Spleen (tissue), 11 donors: ENCODE measurements at regions not wholly inside any gene's neighbourhood (a gene's known extent, or its start where the extent isn't known, plus 50 kb on each side); places are given as distances from the start of the nearest gene placed in this dataset.

Source experiments
- DNase-seq: peaks from one replicate; pipeline ENCODE4 v3.0.0-alpha.2; 2020
- H3K27ac ChIP-seq, 8 donors: fragments of 200-600 bp; sonication (generic) in 7 of 8; 1 replicate in 4 of 8; 2 replicates in 4 of 8; pipeline versions ENCODE4 v1.5.0 to v1.8.0; 2016 to 2021; ENCODE audit warnings: inconsistent platforms in 4 of 8, mild to moderate bottlenecking in 4 of 8, moderate library complexity in 1 of 8
- H3K27me3 ChIP-seq, 7 donors: fragments of 200-600 bp; sonication (generic) in 6 of 7; replicated peaks in 1 of 7; 1 replicate in 4 of 7; 2 replicates in 3 of 7; pipeline versions ENCODE4 v1.5.0 to v1.8.0; 2016 to 2021; ENCODE audit warnings: inconsistent platforms in 3 of 7, mild to moderate bottlenecking in 1 of 7
- H3K36me3 ChIP-seq, 6 donors: fragments of 200-600 bp; sonication (generic) in 5 of 6; 1 replicate in 4 of 6; 2 replicates in 2 of 6; pipeline versions ENCODE4 v1.5.0 to v1.8.0; 2016 to 2021; ENCODE audit warnings: inconsistent platforms in 2 of 6
- H3K4me1 ChIP-seq, 6 donors: fragments of 200-600 bp; sonication (generic) in 5 of 6; 1 replicate in 3 of 6; 2 replicates in 3 of 6; pipeline versions ENCODE4 v1.5.0 to v1.8.0; 2016 to 2021; ENCODE audit warnings: inconsistent platforms in 3 of 6
- H3K4me3 ChIP-seq, 8 donors: fragments of 200-600 bp; sonication (generic) in 7 of 8; 1 replicate in 4 of 8; 2 replicates in 4 of 8; pipeline versions ENCODE4 v1.5.0 to v1.8.0; 2016 to 2021; ENCODE audit warnings: inconsistent platforms in 4 of 8, mild to moderate bottlenecking in 4 of 8, moderate library complexity in 2 of 8
- H3K9me3 ChIP-seq, 8 donors: fragments of 200-600 bp; sonication (generic) in 7 of 8; 1 replicate in 4 of 8; 2 replicates in 4 of 8; pipeline versions ENCODE4 v1.5.0 to v1.8.0; 2016 to 2021; ENCODE audit warnings: inconsistent platforms in 4 of 8
- CTCF ChIP-seq, 11 experiments: fragments of 200-600 bp in 7 of 11; fragments of 450-650 bp in 4 of 11; sonication (generic) in 4 of 11; IDR thresholded peaks in 8 of 11; conservative IDR thresholded peaks in 3 of 11; 1 replicate in 7 of 11; 2 replicates in 4 of 11; pipeline versions ENCODE4 v1.4.0 to v1.8.0; 2016 to 2021; ENCODE audit warnings: antibody characterized with exemption in 11 of 11, inconsistent platforms in 4 of 11, mild to moderate bottlenecking in 1 of 11
- POLR2A ChIP-seq, 3 donors: fragments of 450-650 bp; IDR thresholded peaks; one replicate each; pipeline ENCODE4 v1.5.1; 2017; ENCODE audit warnings: antibody characterized with exemption in 3 of 3, mild to moderate bottlenecking in 1 of 3
- POLR2AphosphoS5 ChIP-seq, 3 donors: sonication (generic); formaldehyde crosslinking; IDR thresholded peaks; one replicate each; pipeline ENCODE4 v1.5.1; 2017; ENCODE audit warnings: antibody characterized with exemption in 3 of 3
- WGBS, 5 donors: extraction: QIAGEN DNeasy Blood & Tissue Kit in 3 of 5; methylation state at CpG; one replicate each; pipeline versions ENCODE4 v1.1.5 to v1.1.7; 2013 to 2018; 5-methylcytosine and 5-hydroxymethylcytosine counted together
- intact Hi-C: fragments of 100-400 bp; cut with DNase I; formaldehyde crosslinking; loops from one replicate; pipeline ENCODE4 v1.15.0; 2023; ENCODE audit warnings: low total_unique reads
- donor health status: healthy with polysubstance abuse.
- donor health status: DM: no; HTN: no; CAD: no; lungs with moderate emphysema.
- donor health status: DM: no; HTN: no; CAD: no.
- donor health status: Bipolar disorder and iron deficiency.
- donor health status: healthy.
- donor health status: DM: no; HTN: no; CAD: no.
- donor health status: DM: yes; HTN: yes; CAD: no.

GRCh38 chr16:14360326-14361037, 269.6 kb downstream of the PARN start:
- intact Hi-C loops = no loop called here
- TF ChIP-seq CTCF (IDR thresholded peaks at IDR 0.05 in 8 of 11, conservative IDR thresholded peaks at IDR 0.05 in 3 of 11) (no peak), POLR2A (IDR thresholded peaks at IDR 0.05) (no peak), POLR2AphosphoS5 (IDR thresholded peaks at IDR 0.05) (no peak)
- no peaks in the 10 kb centered on the region for H3K9me3 ChIP-seq
- no peaks in the 10 kb centered on the region for H3K36me3 ChIP-seq
- H3K27me3 ChIP-seq = peaks cover 0 to 12% (median 0%) of the 10 kb centered on the region in 7 donors
- no peak overlapping the region for H3K27ac ChIP-seq
- no peak overlapping the region for H3K4me3 ChIP-seq
- peaks cover 0 to 7% (median 3%) of the 10 kb centered on the region in 6 donors for H3K4me1 ChIP-seq
- DNase-seq = no peak
- whole genome bisulfite sequencing, 5 donors = 83 to 91% (median 88%) methylated on average over 6 to 8 of the region's 8 CpGs

- TF ChIP-seq POLR2A (IDR thresholded peaks at IDR 0.05) = no peak
- no peak for TF ChIP-seq POLR2AphosphoS5 (IDR thresholded peaks at IDR 0.05)
- TF ChIP-seq CTCF (IDR thresholded peaks at IDR 0.05 in 8 of 11, conservative IDR thresholded peaks at IDR 0.05 in 3 of 11) = no peak
- intact Hi-C loops = no loop called here
- H3K4me1 ChIP-seq = peaks cover 0 to 17% (median 11%) of the 10 kb centered on the region in 6 donors
- no peaks in the 10 kb centered on the region for H3K36me3 ChIP-seq
- H3K9me3 ChIP-seq = no peaks in the 10 kb centered on the region
- no peak overlapping the region for H3K27ac ChIP-seq
- H3K27me3 ChIP-seq = peaks cover 0 to 5% (median 0%) of the 10 kb centered on the region in 7 donors
- H3K4me3 ChIP-seq = no peak overlapping the region
- no peak for DNase-seq
- WGBS, 5 donors = 61 to 85% (median 66%) methylated on average over 4 of the region's 4 CpGs
Measured at GRCh38 chr16:14358697-14359305, 271.3 kb downstream of the PARN start.

GRCh38 chr16:14357328-14357727, 272.7 kb downstream of the PARN start:
- H3K4me1 ChIP-seq = peaks cover 0 to 17% (median 11%) of the 10 kb centered on the region in 6 donors
- intact Hi-C loops = no loop called here
- no peak for DNase-seq
- WGBS, 5 donors = 80 to 90% (median 85%) methylated on average over 6 of the region's 6 CpGs
- no peaks in the 10 kb centered on the region for H3K9me3 ChIP-seq
- peaks cover 0 to 5% (median 0%) of the 10 kb centered on the region in 7 donors for H3K27me3 ChIP-seq
- peak overlapping the region in 1 of 8 donors; percentile 22 for H3K27ac ChIP-seq
- TF ChIP-seq CTCF (IDR thresholded peaks at IDR 0.05 in 8 of 11, conservative IDR thresholded peaks at IDR 0.05 in 3 of 11) = no peak
- no peak for TF ChIP-seq POLR2A (IDR thresholded peaks at IDR 0.05)
- no peak for TF ChIP-seq POLR2AphosphoS5 (IDR thresholded peaks at IDR 0.05)
- no peaks in the 10 kb centered on the region for H3K36me3 ChIP-seq
- no peak overlapping the region for H3K4me3 ChIP-seq

GRCh38 chr16:14356064-14356463, 274.0 kb downstream of the PARN start:
- H3K9me3 ChIP-seq = no peaks in the 10 kb centered on the region
- no peaks in the 10 kb centered on the region for H3K36me3 ChIP-seq
- H3K4me3 ChIP-seq = no peak overlapping the region
- no peak for DNase-seq
- 81 to 89% (median 84%) methylated on average over 11 of the region's 11 CpGs for WGBS, 5 donors
- intact Hi-C loops = no loop called here
- TF ChIP-seq CTCF (IDR thresholded peaks at IDR 0.05 in 8 of 11, conservative IDR thresholded peaks at IDR 0.05 in 3 of 11) = no peak
- no peak for TF ChIP-seq POLR2AphosphoS5 (IDR thresholded peaks at IDR 0.05)
- TF ChIP-seq POLR2A (IDR thresholded peaks at IDR 0.05) = no peak
- peaks cover 0 to 17% (median 11%) of the 10 kb centered on the region in 6 donors for H3K4me1 ChIP-seq
- H3K27me3 ChIP-seq = peaks cover 0 to 5% (median 0%) of the 10 kb centered on the region in 7 donors
- peak overlapping the region in 2 of 8 donors; percentile 71 to 73 for H3K27ac ChIP-seq
